HFFc6 (cell line): ENCODE measurements at regions not wholly inside any gene's neighbourhood (a gene's known extent, or its start where the extent isn't known, plus 50 kb on each side); places are given as distances from the start of the nearest gene placed in this dataset.

Experiments
- DNase-seq: peaks from one replicate; pipeline ENCODE4 v3.0.0-alpha.2; 2018
- H3K27ac Mint-ChIP-seq: 2 replicates; pipeline ENCODE4 v1.8.0; 2020; ENCODE audit warnings: mild to moderate bottlenecking, mixed read lengths
- H3K27me3 Mint-ChIP-seq: 2 replicates; pipeline ENCODE4 v1.8.0; 2021; ENCODE audit warnings: mild to moderate bottlenecking, moderate library complexity, mixed read lengths; ENCODE audit not compliant: insufficient read depth
- H3K36me3 Mint-ChIP-seq: 2 replicates; pipeline ENCODE4 v1.8.0; 2021; ENCODE audit warnings: low read depth, mixed read lengths
- H3K4me1 Mint-ChIP-seq: 2 replicates; pipeline ENCODE4 v1.8.0; 2020; ENCODE audit warnings: low read depth, mixed read lengths
- H3K4me3 Mint-ChIP-seq: 2 replicates; pipeline ENCODE4 v1.8.0; 2020; ENCODE audit warnings: mild to moderate bottlenecking, moderate library complexity, mixed read lengths
- H3K9me3 Mint-ChIP-seq: 2 replicates; pipeline ENCODE4 v1.8.0; 2020; ENCODE audit warnings: mild to moderate bottlenecking, mixed read lengths
- CTCF ChIP-seq: fragments of 200-600 bp; sonication (generic); IDR thresholded peaks from 2 replicates; pipeline ENCODE4 v1.5.0; 2021; ENCODE audit warnings: antibody characterized with exemption, mild to moderate bottlenecking

- no peak for DNase-seq
- H3K27ac Mint-ChIP-seq = no peak overlapping the region
- H3K36me3 Mint-ChIP-seq = peaks cover 17% of the 10 kb centered on the region
- H3K27me3 Mint-ChIP-seq = no peaks in the 10 kb centered on the region; the same call in 1 of the 2 replicates
- peaks cover 8% of the 10 kb centered on the region for H3K9me3 Mint-ChIP-seq
- no peak for TF ChIP-seq CTCF
- H3K4me1 Mint-ChIP-seq = peaks cover 17% of the 10 kb centered on the region
- no peak overlapping the region for H3K4me3 Mint-ChIP-seq
Measured at GRCh38 chr2:102091908-102092307, 50.6 kb upstream of the IL1R1 start.

GRCh38 chr2:102092535-102092934, 50.0 kb upstream of the IL1R1 start:
- Mint-ChIP-seq H3K4me1 (peaks cover 17% of the 10 kb centered on the region), H3K9me3 (peaks cover 8% of the 10 kb centered on the region), H3K27me3 (no peaks in the 10 kb centered on the region; the same call in 1 of the 2 replicates), H3K36me3 (peaks cover 14% of the 10 kb centered on the region), H3K27ac (no peak overlapping the region), H3K4me3 (no peak overlapping the region)
- DNase-seq = no peak
- no peak for TF ChIP-seq CTCF
